A549 (cell line): ENCODE measurements at regions not wholly inside any gene's neighbourhood (a gene's known extent, or its start where the extent isn't known, plus 50 kb on each side); places are given as distances from the start of the nearest gene placed in this dataset.

ENCODE experiments used
- ATAC-seq, 2 experiments: fragments of 200-7000 bp in 1 of 2; fragments of >200 bp in 1 of 2; cut with Nextera tagmentation in 1 of 2; cut with Tn5 transposase in 1 of 2; 3 replicates each; pipeline versions ENCODE4 v1.8.0 to v1.9.1; 2018 to 2020; ENCODE audit warnings: mild to moderate bottlenecking in 1 of 2, moderate library complexity in 1 of 2
- CTCF ChIA-PET: fragments of 300-600 bp; sonication (Branson Sonifier 250); formaldehyde crosslinking; extraction: SDS; loops from one replicate; lab custom pipeline; 2021; ENCODE audit warnings: antibody characterized with exemption, inconsistent platforms; lab: Yijun Ruan, JAX
- POLR2A ChIA-PET: fragments of 350-600 bp; formaldehyde crosslinking; extraction: SDS; loops from one replicate; lab custom pipeline; 2021; ENCODE audit warnings: antibody characterized with exemption, inconsistent platforms; lab: Yijun Ruan, JAX
- DNase-seq, 2 experiments: peaks; one replicate each; pipeline versions ENCODE4 v3.0.0 to v3.0.0-alpha.2; 2011 to 2016; ENCODE audit warnings: low read depth in 1 of 2, low spot score in 1 of 2
- FAIRE-seq: peaks from 2 replicates; lab custom pipeline; 2011; peaks lifted over from hg19 to GRCh38; lab: Jason Lieb, UNC
- H3K27ac ChIP-seq, 2 experiments: fragments of >200 bp; sonication (Bioruptor Twin); formaldehyde crosslinking; 3 replicates each; pipeline ENCODE4 v1.5.1; 2016 to 2017
- H3K4me1 ChIP-seq: fragments of >200 bp; sonication (Bioruptor Twin); formaldehyde crosslinking; 3 replicates; pipeline ENCODE4 v1.6.1; 2016
- H3K4me2 ChIP-seq: fragments of >200 bp; sonication (Bioruptor Twin); formaldehyde crosslinking; 3 replicates; pipeline ENCODE4 v1.6.1; 2016
- H3K4me3 ChIP-seq: fragments of >200 bp; sonication (Bioruptor Twin); formaldehyde crosslinking; 3 replicates; pipeline ENCODE4 v1.5.1; 2016
- H3K9me3 ChIP-seq: fragments of >200 bp; sonication (Bioruptor Twin); formaldehyde crosslinking; 3 replicates; pipeline ENCODE4 v1.6.1; 2016
- CHD2 ChIP-seq: fragments of 150-350 bp; IDR thresholded peaks from 2 replicates; pipeline ENCODE4 v1.6.1; 2014; ENCODE audit warnings: low read length; ENCODE audit not compliant: partially characterized antibody
- E2F6 ChIP-seq: IDR thresholded peaks from 2 replicates; pipeline ENCODE4 v1.6.1; 2012; ENCODE audit warnings: low read depth, borderline replicate concordance
- EP300 ChIP-seq, 2 experiments: fragments of >200 bp; sonication (Bioruptor Twin); formaldehyde crosslinking; IDR thresholded peaks; 2 replicates in 1 of 2; 3 replicates in 1 of 2; pipeline ENCODE4 v1.6.1; 2016 to 2017
- ESRRA ChIP-seq: fragments of 150-350 bp; IDR thresholded peaks from 2 replicates; pipeline ENCODE4 v1.6.1; 2014; ENCODE audit warnings: mild to moderate bottlenecking, low read length, borderline replicate concordance
- FOSB ChIP-seq: fragments of 250-450 bp; sonication (Bioruptor Pico); IDR thresholded peaks from 2 replicates; pipeline ENCODE4 v1.5.0; 2020; ENCODE audit warnings: mild to moderate bottlenecking, moderate library complexity
- HEYL ChIP-seq: fragments of 250-450 bp; sonication (Bioruptor Pico); IDR thresholded peaks from 2 replicates; pipeline ENCODE4 v1.8.0; 2021; ENCODE audit warnings: mild to moderate bottlenecking, moderate library complexity
- HOXA7 ChIP-seq: fragments of 250-450 bp; sonication (Bioruptor Pico); IDR thresholded peaks from 2 replicates; pipeline ENCODE4 v1.5.0; 2020; ENCODE audit warnings: mild to moderate bottlenecking, moderate library complexity
- HOXB13 ChIP-seq: fragments of 250-450 bp; sonication (Bioruptor Pico); IDR thresholded peaks from 2 replicates; pipeline ENCODE4 v1.5.0; 2020; ENCODE audit warnings: low read depth, mild to moderate bottlenecking, moderate library complexity
- JUN ChIP-seq, 2 experiments: fragments of >200 bp; sonication (Bioruptor Twin); formaldehyde crosslinking; IDR thresholded peaks; 2 replicates in 1 of 2; 3 replicates in 1 of 2; pipeline ENCODE4 v1.6.1; 2016 to 2017
- KDM1A ChIP-seq: fragments of 200-600 bp; sonication (generic); IDR thresholded peaks from 2 replicates; pipeline ENCODE4 v1.6.1; 2016; ENCODE audit warnings: low read depth, mild to moderate bottlenecking
- KDM5A ChIP-seq: fragments of 200-600 bp; sonication (generic); IDR thresholded peaks from 2 replicates; pipeline ENCODE4 v1.6.1; 2016; ENCODE audit warnings: antibody characterized with exemption, mild to moderate bottlenecking
- MAFK ChIP-seq: fragments of 450-650 bp; IDR thresholded peaks from 2 replicates; pipeline ENCODE4 v1.6.1; 2014; ENCODE audit not compliant: partially characterized antibody
- MAX ChIP-seq: IDR thresholded peaks from 2 replicates; pipeline ENCODE4 v1.6.1; 2012
- MAZ ChIP-seq: fragments of 150-350 bp; IDR thresholded peaks from 2 replicates; pipeline ENCODE4 v1.6.1; 2014; ENCODE audit warnings: antibody characterized with exemption, low read depth, low read length, borderline replicate concordance
- NFE2L2 ChIP-seq: fragments of 150-350 bp; conservative IDR thresholded peaks from 2 replicates; pipeline ENCODE4 v1.6.1; 2014; ENCODE audit warnings: low read length
- NPAS2 ChIP-seq: fragments of 250-450 bp; sonication (Bioruptor Pico); IDR thresholded peaks from 2 replicates; pipeline ENCODE4 v1.8.0; 2022; ENCODE audit warnings: mild to moderate bottlenecking, moderate library complexity, borderline replicate concordance
- PBX3 ChIP-seq: IDR thresholded peaks from 2 replicates; pipeline ENCODE4 v1.6.1; 2012
- POLR2A ChIP-seq: IDR thresholded peaks from 2 replicates; pipeline ENCODE4 v1.6.1; 2012; ENCODE audit warnings: mild to moderate bottlenecking, low read length
- RAD21 ChIP-seq, 2 experiments: fragments of >200 bp in 1 of 2; sonication (Bioruptor Twin) in 1 of 2; formaldehyde crosslinking in 1 of 2; IDR thresholded peaks in 1 of 2; conservative IDR thresholded peaks in 1 of 2; 2 replicates in 1 of 2; 3 replicates in 1 of 2; pipeline ENCODE4 v1.6.1; 2012 to 2018; ENCODE audit warnings: inconsistent platforms in 1 of 2
- RARB ChIP-seq: fragments of 250-450 bp; sonication (Bioruptor Pico); IDR thresholded peaks from 2 replicates; pipeline ENCODE4 v1.8.0; 2021; ENCODE audit warnings: mild to moderate bottlenecking, moderate library complexity
- REST ChIP-seq: fragments of 200-600 bp; sonication (generic); IDR thresholded peaks from 2 replicates; pipeline ENCODE4 v1.6.1; 2016; ENCODE audit warnings: antibody characterized with exemption, mild to moderate bottlenecking, moderate library complexity
- RNF2 ChIP-seq: fragments of 200-600 bp; sonication (generic); IDR thresholded peaks from 2 replicates; pipeline ENCODE4 v1.6.1; 2016; ENCODE audit warnings: low read depth, mild to moderate bottlenecking, antibody characterized with exemption, moderate library complexity, borderline replicate concordance
- TFCP2L1 ChIP-seq: fragments of 250-450 bp; sonication (Bioruptor Pico); IDR thresholded peaks from 2 replicates; pipeline ENCODE4 v1.5.0; 2021; ENCODE audit warnings: mild to moderate bottlenecking
- TP53 ChIP-seq: fragments of 250-450 bp; sonication (Bioruptor Pico); IDR thresholded peaks from 2 replicates; pipeline ENCODE4 v1.5.0; 2021; ENCODE audit warnings: mild to moderate bottlenecking, moderate library complexity
- USF2 ChIP-seq: fragments of 450-650 bp; IDR thresholded peaks from 2 replicates; pipeline ENCODE4 v1.6.1; 2014; ENCODE audit warnings: antibody characterized with exemption
- ZC3H11A ChIP-seq: fragments of 450-650 bp; IDR thresholded peaks from 2 replicates; pipeline ENCODE4 v1.6.1; 2014; ENCODE audit warnings: antibody characterized with exemption, mild to moderate bottlenecking
- ZNF302 ChIP-seq: fragments of 250-450 bp; sonication (Bioruptor Pico); IDR thresholded peaks from 2 replicates; pipeline ENCODE4 v1.9.0; 2021; ENCODE audit warnings: inconsistent platforms, mild to moderate bottlenecking, moderate library complexity
- WGBS: methylation state at CpG from one replicate; pipeline ENCODE4 v1.1.6; 2017; ENCODE audit errors: missing lambda C conversion rate; 5-methylcytosine and 5-hydroxymethylcytosine counted together

GRCh38 chr14:38755036-38755435, 348.0 kb downstream of the SEC23A start (continued):
- TF ChIP-seq TFCP2L1 (CRISPR knock-in tag) = no peak
- no peak for TF ChIP-seq KDM1A
- TF ChIP-seq RAD21 (conservative IDR thresholded peaks at IDR 0.05 in 1 of 2, IDR thresholded peaks at IDR 0.05 in 1 of 2) = no peak
- no peak for TF ChIP-seq MAX
- TF ChIP-seq KDM5A = no peak

- ChIA-PET POLR2A (no interaction called here), CTCF (interaction anchor here (0.6 kb wide), 1 partner anchor 13 kb away, joined by 3 read pairs; no protein-coding TSS in a partner anchor)
- 14% methylated on average over 3 of the region's 3 CpGs for WGBS
- ATAC-seq = no peak
- DNase-seq = peak in 1 of 2 experiments; percentile 9
- Histone ChIP-seq H3K4me1 (no peaks in the 10 kb centered on the region), H3K27ac (no peak overlapping the region), H3K4me2 (no peak overlapping the region), H3K9me3 (no peaks in the 10 kb centered on the region), H3K4me3 (no peak overlapping the region)
- FAIRE-seq = no peak
- TF ChIP-seq ZC3H11A = no peak
- no peak for TF ChIP-seq CHD2
- no peak for TF ChIP-seq KDM1A
- no peak for TF ChIP-seq NPAS2 (CRISPR knock-in tag)
Measured at GRCh38 chr14:38752750-38753149, 350.3 kb downstream of the SEC23A start.

- no peak for ATAC-seq
- Histone ChIP-seq H3K4me1 (no peaks in the 10 kb centered on the region), H3K9me3 (no peaks in the 10 kb centered on the region)
- CTCF ChIA-PET = interaction anchor here (0.6 kb wide), 1 partner anchor 14 kb away, joined by 3 read pairs; no protein-coding TSS in a partner anchor
- TF ChIP-seq JUN (IDR thresholded peaks at IDR 0.05) (no peak), KDM1A (no peak), KDM5A (no peak), MAZ (no peak), HOXA7 (CRISPR knock-in tag) (no peak), HEYL (no peak), ESRRA (no peak), FOSB (CRISPR knock-in tag) (no peak), MAFK (no peak), E2F6 (no peak), ZNF302 (CRISPR knock-in tag) (no peak), PBX3 (no peak), EP300 (IDR thresholded peaks at IDR 0.05) (no peak)
- TF ChIP-seq, all 56 proteins: peak for 0
- Histone ChIP-seq H3K4me3 (no peak overlapping the region), H3K27ac (no peak overlapping the region), H3K4me2 (no peak overlapping the region)
- no peak for FAIRE-seq
- POLR2A ChIA-PET = no interaction called here
- 9% methylated on average over 2 of the region's 2 CpGs for WGBS
- no peak for DNase-seq
Measured at GRCh38 chr14:38752341-38752740, 350.7 kb downstream of the SEC23A start.

GRCh38 chr14:38751459-38751858, 351.6 kb downstream of the SEC23A start:
- H3K4me3 ChIP-seq = no peak overlapping the region
- H3K9me3 ChIP-seq = no peaks in the 10 kb centered on the region
- no peak overlapping the region for H3K27ac ChIP-seq
- DNase-seq (no peak), ATAC-seq (no peak), FAIRE-seq (no peak)
- no peaks in the 10 kb centered on the region for H3K4me1 ChIP-seq
- H3K4me2 ChIP-seq = no peak overlapping the region
- ChIA-PET CTCF (no interaction called here), POLR2A (no interaction called here)
- no peak for TF ChIP-seq ESRRA
- TF ChIP-seq ZC3H11A = no peak
- no peak for TF ChIP-seq REST
- TF ChIP-seq MAX = no peak
- no peak for TF ChIP-seq HOXB13
- no peak for TF ChIP-seq NFE2L2
- TF ChIP-seq CHD2 = no peak
- TF ChIP-seq POLR2A = no peak
- no peak for TF ChIP-seq USF2
- no peak for TF ChIP-seq TP53
- TF ChIP-seq RARB (CRISPR knock-in tag) = no peak
- TF ChIP-seq RNF2 = no peak
